CD4-positive, alpha-beta T cell treated with Interleukin-15 for 4 hours (primary cell): ENCODE measurements at regions not wholly inside any gene's neighbourhood (a gene's known extent, or its start where the extent isn't known, plus 50 kb on each side); places are given as distances from the start of the nearest gene placed in this dataset.
"Not testable (repeated sequence)": the region's sequence is repeated elsewhere in the genome, so short reads cannot be mapped to it uniquely, and the experiment has no call there.

Source experiments
- DNase-seq: peaks from one replicate; pipeline ENCODE4 v3.0.0-alpha.2; 2020; ENCODE audit warnings: low spot score

DNA sequence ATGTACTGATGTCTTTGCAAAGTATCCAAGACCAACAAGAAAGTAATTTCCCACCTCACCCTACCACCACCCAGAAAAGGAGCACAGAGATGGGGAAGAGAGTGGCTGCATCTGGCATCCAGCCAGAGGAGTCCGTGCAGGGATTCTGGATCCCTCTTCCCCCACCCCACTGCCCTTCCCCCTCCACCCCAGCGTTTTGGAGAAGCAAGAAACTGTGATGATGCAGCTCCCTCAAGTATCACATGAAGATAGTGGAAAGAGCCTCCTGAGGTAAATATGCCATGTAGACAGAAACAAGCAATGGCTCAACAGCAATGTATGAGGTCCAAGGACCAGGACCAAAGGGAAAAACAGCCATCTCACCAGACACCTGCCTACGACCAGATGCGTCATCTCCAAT, 153.8 kb downstream of the DEPDC1B start:
- DNase-seq = no peak

DNA sequence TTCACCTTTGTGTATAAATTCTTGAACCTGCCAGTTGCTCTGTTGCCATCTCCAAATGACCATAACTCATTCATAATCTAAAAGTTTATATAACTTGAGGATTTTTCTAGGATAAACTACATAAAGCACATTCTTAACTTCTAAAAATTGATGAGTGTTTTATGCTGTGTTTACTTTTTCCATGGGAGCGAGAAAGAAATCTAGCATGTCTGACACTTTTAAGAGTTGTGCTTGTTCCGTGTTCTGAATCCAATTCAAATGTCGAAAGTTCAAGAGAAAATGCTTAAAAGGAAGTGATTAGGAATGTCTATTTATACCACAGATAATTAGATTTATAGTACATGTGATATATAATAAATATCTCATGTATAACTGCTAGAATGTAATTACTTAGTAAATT, 154.4 kb downstream of the DEPDC1B start:
- DNase-seq = no peak

DNA sequence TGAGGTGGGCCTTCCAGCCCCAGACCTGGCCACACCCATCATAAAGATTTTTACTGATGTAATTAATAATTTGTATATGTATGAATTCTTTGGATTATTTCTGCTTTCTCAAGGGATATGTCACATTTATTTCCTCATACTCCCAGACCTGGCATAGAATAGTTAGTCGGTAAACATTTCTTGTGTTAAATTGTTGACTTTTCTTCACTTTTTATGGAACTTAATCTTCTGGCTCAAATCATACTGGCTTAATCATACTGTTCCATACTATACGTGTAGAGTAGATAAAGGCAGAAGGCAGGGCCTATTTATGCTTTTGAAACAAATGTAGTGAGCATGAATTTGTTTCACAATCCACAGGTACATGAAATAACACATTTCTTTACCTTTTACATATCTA, 155.8 kb downstream of the DEPDC1B start:
- DNase-seq = no peak

DNA sequence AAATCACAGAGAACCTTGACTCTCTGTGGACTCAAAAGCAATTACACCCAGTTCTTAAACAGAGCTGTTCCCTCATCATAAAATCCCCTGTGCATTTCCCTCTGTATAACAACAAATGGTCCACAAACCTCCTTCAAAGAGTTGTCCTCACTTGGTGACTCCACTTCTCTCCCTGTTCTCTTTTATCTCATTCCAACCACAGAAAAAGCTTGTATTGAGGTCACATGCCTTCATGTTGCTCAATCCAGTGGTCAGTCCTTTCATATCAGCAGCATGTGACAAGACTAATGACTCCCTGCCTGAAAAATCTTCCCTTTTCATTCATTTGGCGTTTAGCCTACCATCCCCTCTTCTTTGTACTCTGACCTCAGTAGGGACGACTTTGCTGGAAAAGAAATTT, 158.0 kb downstream of the DEPDC1B start:
- no peak for DNase-seq

DNA sequence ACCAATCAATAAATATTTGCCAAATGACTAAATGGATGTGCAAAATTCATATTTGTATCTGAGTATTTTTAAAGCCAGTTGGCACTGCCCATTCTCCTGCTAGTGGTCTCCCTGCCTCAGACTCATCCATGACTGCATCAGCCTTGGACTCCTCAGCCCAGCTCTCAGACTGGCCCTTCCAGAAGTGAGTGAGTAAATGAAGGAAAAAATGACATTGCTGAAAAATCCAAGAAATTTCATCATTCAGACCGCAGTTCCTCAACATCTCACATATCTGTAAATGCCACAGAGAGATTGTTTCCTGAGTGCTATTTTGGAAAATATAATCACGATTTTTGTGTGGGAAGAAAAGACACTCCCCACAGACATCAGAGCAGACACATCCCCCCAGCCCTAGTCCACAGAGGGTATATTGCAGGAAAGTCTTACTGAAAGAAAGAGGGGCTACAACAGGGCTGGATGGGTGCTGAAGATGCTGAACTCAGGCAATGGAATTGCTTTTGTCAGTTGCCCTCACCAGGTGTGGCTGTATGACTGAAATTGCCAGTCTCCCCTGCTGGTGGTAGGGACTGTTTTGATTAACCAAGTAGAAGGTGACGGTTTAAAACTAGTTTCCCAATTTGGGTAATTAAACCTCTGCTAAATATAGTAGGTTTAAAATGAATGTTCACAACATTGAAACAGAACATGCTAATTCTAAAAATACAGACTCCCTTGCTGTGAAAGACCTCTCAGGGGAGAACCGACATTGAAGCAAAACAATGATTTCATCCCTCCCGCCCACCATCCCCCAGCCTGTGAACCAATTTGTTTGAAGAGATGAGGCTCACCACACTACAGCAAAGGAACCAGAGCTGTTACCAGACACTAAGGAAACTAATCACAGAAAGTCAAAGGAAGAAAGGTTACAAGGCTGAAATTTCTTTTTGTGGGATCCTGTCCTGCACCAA, 158.8 kb downstream of the DEPDC1B start:
- no peak for DNase-seq

DNA sequence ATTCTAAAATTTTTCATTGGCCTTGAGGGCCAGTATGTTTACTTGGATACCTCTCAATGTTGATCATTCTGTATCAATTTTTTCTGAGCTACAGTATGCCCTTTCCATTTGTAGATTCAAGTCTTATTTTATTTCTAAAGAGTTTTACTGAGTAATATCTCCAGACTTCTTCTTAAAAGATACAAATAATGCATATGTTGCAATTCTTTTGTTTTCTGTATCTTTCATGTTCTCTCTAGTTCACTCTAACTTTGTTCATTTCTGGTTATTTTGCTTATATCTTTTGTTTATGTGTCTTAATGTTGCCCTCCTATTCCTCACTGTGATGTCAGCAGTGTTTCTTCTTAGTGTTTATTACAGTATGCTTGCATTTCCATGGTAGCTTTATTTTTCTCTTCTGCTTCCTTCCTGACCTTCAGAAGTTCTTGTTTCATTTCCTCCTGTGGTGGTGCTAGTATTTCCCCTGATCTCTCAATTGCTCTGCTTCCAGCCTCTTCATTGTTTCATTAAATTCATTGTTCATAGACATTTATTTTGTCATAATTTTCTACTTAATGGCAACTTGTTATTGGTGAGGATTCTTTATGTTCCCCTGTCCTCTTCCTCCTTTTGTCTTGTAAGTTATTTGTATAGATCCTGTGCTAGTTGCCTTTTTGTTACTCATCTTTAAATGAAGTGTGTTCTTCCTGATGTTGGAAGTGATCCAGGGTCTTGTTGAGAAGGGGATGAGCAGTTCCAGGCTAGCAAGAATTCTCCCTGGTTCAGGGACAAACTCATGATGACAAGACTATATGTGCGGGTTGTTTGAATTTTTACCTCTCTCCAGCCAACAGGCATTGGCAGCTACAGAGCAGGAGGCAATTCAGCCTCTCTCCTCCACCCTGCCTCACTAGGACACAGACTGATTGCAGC, 160.8 kb downstream of the DEPDC1B start:
- DNase-seq = no peak

DNA sequence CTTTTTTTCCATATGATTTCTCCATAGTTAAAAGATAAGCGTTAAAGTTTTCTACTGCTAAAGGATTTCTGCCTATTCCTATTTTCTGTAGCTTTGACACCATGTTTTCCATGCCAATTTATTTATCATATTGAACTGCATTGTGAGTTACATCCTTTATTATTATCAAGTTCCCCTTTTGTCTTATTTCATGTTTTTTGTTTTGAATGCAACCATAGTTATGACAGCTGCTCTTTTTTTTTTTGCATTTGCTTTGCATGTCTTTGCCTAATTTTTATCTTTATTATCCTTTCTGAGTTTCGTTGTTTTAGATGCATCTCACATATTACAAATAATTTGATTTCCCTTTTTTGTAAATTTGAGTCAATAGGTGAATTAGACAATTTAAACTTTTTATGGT, 161.5 kb downstream of the DEPDC1B start:
- no peak for DNase-seq

DNA sequence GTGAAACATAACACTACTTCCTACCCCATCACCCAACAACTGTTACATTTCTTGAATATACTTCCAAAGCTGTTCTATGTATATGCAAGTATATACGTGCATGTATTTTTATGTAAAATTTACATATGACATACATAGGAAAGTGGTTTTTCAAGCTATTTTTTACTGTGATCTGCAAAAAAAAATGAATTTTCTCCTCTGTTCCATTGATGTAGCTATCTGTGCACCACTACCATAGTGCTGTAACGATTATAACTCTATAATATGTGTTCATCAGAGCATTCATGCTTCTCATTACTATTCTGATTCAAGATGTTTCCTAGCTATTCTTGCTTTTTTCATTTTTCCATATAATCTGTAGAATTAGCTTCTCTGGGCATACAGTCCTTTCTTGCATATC, 164.0 kb downstream of the DEPDC1B start:
- no peak for DNase-seq

DNA sequence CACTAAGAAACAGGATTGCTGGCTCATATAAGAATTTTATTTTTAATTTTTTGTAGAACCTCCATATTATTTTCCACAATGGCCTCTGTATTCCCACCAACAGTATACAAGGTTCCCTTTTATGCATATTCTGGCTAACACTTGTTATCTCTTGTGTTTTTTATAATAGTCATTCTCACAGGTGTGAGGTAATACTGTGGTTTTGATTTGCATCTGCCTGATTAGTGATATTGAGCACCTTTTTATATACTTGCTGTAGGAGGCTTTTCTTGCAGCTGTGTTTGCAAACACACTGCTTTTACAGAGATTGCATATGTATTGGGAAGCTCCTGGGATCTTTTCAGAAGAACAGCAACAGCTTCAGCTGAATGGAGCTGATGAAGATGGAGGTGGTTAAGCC, 164.8 kb downstream of the DEPDC1B start:
- no peak for DNase-seq

DNA sequence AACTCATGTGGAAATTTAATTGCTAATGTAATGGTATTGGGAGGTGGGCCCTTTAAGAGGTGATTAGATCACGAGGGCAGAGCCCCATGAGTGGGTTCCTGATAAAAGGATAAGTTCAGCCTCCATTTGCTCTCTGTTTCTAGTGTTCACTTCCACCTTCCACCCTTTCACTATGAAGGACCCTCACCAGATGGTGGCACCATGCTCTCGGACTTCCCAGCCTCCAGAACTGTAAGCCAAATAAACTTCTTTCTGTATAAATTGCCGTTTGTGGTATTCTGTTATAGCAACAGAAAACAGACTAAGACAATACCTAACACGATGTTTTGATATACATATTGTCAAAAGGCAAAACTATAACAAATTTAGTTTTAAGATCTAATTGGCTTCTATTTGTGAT, 166.2 kb downstream of the DEPDC1B start:
- no peak for DNase-seq

DNA sequence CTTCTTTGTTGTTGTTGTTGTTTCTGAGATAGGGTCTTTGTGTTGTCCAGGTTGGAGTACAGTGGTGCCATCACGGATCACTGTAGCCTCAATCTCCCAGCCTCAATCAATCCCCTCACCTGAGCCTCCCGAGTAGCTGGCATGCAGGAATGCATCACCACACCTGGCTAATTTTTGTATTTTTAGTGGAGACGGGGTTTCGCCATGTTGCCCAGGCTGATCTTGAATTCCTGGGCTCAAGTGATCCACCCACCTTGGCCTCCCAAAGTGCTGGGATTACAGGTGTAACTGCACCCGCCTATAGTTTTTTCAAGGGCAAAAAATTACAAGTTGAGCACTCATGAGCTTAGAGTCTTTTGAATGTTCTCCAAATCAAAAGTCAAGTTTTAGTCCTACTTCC, 167.2 kb downstream of the DEPDC1B start:
- not testable (repeated sequence) for DNase-seq

DNA sequence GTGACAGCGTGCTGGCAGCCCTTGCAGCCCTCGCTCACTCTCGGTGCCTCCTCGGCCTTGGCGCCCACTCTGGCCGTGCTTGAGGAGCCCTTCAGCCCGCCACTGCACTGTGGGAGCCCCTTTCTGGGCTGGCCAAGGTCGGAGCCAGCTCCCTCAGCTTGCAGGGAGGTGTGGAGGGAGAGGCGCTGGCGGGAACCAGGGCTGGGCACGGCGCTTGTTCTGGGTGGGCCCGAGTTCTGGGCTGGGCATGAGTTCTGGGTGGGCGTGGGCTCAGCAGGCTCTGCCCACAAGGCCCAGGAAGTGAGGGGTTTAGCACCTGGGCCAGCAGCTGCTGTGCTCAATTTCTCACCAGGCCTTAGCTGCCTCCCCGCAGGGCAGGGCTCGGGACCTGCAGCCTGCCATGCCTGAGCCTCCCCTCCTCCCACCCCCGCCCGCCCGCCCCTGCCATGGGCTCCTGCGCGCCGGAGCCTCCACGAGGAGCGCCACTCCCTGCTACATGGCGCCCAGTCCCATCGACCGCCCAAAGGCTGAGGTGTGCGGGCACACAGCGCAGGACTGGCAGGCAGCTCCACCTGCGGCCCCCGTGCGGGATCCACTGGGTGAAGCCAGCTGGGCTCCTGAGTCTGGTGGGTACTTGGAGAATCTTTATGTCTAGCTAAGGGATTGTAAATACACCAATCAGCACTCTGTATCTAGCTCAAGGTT, 169.7 kb downstream of the DEPDC1B start:
- DNase-seq = not testable (repeated sequence)

DNA sequence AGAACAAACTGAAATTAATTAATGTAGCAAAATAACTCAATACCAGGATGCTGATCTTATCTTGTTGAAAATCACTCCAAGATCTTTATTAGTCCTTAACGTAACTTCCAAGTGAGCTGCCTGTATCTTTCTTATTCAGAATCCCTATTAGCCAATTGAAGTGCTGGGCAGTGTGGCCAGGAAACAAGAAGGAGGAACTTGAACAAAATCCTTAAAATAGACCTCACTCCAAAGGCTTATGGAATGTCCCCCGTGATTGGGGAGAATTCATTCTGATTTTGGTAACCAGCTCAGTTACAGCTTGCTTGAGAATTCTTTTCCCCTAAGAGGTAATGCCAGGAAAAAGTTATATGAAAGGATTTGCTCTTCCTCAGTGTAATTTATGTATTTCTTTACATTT, 171.0 kb downstream of the DEPDC1B start:
- no peak for DNase-seq

DNA sequence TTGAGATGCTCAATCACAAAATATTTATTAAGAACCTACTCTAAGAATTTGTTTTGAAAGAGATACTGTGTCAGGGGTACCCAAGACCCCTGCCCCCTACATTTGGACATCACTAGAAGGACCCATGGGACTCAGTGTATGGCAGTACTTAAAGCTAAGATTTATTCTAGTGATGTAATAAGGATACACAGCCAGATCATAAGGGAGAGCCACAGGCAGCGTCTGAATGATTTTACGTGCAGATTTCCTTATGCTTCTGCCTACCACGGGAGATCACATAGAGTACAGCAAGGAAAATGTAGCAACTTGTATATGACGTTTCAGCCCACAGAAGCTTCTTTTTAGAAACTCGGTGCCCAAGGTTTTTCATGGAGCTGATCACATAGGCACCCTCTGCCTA, 172.9 kb downstream of the DEPDC1B start:
- DNase-seq = no peak

DNA sequence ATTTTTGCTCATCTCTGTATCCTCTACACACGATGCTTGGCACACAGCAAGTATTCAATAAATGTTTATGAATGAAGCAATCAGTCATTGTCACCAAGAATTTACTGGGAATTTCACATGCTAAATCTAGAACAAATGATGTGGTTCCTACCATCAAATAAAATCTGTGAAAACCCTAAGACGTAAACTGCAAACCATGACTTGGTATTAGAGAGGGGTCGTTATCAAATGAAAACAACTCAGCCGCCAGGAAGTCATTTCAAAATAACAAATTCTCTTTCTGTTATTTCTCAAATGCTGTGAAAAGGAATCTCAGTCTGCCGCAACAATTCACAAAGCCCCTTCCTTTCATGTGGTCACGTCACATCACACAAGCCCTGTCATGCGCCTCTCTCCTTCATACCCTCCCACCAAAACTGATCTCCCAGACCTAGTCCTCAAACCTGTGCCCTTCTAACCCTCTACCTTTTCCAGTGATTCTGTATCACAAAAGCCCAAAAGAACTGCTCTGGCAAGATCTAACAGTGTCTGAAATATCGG, 173.6 kb downstream of the DEPDC1B start:
- DNase-seq = no peak

DNA sequence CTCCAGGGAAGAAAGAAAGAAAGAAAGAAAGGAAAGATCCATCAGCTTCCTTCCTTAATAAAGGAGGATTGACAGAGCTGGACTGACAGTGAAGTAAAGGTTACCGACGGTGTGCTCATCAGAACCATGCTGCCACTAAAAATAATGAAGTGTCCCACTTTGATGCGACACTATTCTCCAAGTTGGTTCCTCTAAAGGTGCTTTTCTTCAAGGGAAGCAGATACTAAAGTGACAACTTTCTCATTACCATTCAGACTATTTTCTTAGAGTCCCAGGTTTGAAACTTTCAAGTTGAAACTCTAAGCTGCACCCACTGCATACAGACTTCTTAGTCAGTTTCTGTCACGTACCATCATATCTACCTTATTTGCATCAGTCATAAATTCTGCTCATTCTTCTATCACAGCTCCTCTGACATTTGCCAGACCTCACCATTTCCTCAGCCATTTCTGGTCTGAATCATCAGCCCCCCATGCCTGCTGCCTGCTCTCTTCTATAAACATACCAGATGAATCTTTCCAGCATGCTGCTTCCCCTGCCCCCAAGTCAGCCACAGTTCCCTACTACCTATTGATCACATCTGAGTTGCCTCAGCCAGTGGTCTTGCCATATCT, 177.6 kb downstream of the DEPDC1B start:
- DNase-seq = no peak

DNA sequence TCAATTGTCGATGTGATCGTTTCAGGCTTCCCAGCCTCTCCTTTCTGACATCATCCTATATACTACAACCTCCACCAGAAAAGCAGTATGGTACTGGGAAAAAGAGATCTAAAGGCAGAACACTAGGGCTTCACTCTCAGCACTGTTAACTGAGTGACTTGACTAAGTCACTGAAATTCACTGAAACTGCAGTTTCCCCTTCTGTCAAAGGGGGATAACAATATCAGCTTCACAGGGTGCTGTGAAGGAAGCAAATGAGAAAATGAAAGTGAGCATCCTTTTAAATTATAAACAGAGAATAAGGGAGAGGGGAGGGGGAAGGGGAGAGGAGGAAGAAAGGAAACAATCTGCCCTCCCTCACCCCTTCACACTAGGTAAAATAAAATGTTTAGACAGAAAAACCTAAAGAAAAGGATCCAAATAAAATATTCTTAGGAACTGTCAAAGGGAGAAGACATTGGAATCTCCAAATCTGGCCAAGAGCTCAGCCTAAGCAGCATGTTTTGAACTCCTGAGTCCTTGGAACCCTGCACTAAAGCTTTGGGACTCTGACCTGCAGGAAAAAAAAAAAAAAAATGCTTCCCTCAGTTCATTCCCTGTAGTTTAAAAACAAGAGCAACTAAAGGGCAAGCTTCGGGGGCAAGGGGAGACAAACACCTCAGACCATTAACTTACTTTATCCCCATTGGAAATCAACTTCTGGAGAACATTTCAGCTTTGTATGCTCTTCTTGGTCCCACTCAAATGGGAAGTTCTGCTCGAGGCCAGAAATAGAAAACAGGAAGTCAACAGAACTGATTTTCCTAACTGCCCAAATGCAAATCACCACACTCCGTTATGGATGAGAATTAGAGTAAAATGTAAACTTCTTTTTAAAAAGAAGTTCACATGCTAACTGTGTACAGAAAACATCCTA, 178.3 kb downstream of the DEPDC1B start:
- no peak for DNase-seq

DNA sequence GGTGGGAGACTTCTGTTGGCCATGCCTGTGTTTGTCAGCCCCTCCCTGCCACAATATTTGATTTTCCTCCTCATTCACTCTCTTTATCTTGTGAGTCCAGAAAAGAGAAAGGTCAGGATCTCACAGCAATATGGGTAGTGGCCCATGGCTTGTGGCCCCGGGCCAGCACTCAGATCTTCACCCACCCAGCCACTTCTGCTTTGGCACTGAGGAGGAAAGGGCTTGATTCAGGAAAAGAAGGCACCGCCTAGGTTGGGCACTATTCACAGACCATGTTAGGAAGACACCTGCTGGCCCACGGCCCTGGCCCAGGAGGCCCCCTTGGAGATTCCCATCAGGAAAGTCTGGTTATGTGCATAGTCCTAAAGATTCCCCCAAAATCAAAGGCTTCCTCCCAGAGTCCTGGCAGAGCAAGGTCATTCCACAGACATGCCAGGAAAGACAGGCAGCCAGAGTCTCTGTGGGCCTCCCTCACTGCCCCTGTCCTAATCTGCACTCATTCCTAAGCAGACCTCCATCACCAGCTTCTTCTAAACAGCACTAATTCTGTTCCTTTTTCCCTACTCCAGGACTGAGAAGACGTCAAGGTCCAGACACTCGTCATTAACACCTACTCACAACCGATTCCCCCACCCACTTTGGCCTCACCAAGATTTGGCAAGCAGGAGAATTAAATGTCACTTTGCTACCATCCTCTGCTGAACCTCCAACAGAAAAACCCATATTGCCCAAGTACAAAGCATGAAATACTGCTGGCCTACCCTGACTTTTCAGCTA, 179.3 kb downstream of the DEPDC1B start:
- DNase-seq = no peak

DNA sequence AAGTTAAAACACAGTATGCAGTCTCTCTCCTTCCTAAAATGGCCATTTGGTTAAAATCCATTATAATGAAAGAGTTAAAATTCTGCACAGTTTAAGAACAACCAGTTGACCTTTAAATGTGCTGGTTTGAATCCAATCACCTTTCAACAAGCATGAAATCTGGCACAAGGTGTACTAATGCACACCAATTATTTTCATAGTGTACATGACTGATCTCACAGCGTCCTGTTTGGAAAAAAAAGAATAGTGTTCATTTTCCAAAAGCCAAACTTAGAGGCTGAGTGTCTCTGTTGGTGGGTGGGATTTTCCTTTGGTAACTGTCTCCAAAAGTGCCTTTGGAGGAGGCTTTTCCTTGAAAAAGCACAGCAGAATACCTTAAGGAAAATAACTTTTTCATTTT, 180.6 kb downstream of the DEPDC1B start:
- no peak for DNase-seq

DNA sequence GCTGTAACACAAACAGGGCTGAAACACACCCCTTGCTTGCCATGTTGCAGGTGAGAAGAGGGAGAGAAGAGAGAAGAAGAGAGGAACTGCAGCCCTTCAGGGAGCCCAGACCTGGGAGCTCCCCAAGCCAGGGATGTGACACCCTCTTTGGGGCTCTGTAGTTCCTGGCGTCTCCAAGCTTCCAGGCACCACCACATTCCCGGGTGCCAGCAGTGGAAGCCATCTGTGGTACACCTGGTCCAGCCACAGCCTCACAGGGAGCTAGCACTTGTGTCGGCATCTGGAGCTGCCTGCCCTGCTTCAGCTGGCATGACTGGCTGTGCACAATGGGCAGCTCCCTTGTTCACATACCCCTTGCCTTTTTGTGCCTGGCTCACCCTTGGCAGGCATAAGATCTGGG, 182.1 kb downstream of the DEPDC1B start:
- no peak for DNase-seq
